Naive thymus-derived CD8-positive, alpha-beta T cell (primary cell): ENCODE measurements at regions not wholly inside any gene's neighbourhood (a gene's known extent, or its start where the extent isn't known, plus 50 kb on each side); places are given as distances from the start of the nearest gene placed in this dataset.
A peak's percentile ranks its signal among the peaks of the same experiment; 100 is the strongest.

ENCODE experiments used
- ATAC-seq, 2 donors: fragments of 150-1000 bp; cut with Tn5 transposase in 1 of 2; sonication (Bioruptor Pico), chemical (Tn5 transposase) in 1 of 2; 1 replicate in 1 of 2; 2 replicates in 1 of 2; pipeline ENCODE4 v1.10.0; 2021; ENCODE audit warnings: mild to moderate bottlenecking in 2 of 2, moderate library complexity in 2 of 2
- POLR2A ChIA-PET: fragments of 350-600 bp; sonication (Branson Sonifier 250); formaldehyde crosslinking; loops from one replicate; lab custom pipeline; 2021; ENCODE audit warnings: antibody characterized with exemption; lab: Charles Lee
- DNase-seq, 10 donors: peaks; one replicate each; pipeline versions ENCODE4 v3.0.0 to v3.0.0-alpha.2; 2020 to 2022
- H3K27ac Mint-ChIP-seq, 10 donors: one replicate each; pipeline ENCODE4 v1.8.0; 2020 to 2022; ENCODE audit warnings: mild to moderate bottlenecking in 10 of 10, mixed read lengths in 10 of 10, moderate library complexity in 4 of 10, inconsistent platforms in 1 of 10
- H3K27me3 Mint-ChIP-seq, 5 donors: one replicate each; pipeline ENCODE4 v1.8.0; 2021 to 2022; ENCODE audit warnings: mixed read lengths in 5 of 5
- H3K36me3 Mint-ChIP-seq, 3 donors: one replicate each; pipeline ENCODE4 v1.8.0; 2020 to 2022; ENCODE audit warnings: mixed read lengths in 3 of 3, mild to moderate bottlenecking in 2 of 3, inconsistent platforms in 1 of 3
- H3K4me1 Mint-ChIP-seq, 4 donors: one replicate each; pipeline ENCODE4 v1.8.0; 2021 to 2022; ENCODE audit warnings: mixed read lengths in 4 of 4
- H3K4me3 Mint-ChIP-seq, 10 donors: one replicate each; pipeline ENCODE4 v1.8.0; 2020 to 2022; ENCODE audit warnings: mild to moderate bottlenecking in 10 of 10, mixed read lengths in 10 of 10, moderate library complexity in 6 of 10, inconsistent platforms in 1 of 10
- H3K9me3 Mint-ChIP-seq, 9 donors: one replicate each; pipeline ENCODE4 v1.8.0; 2020 to 2022; ENCODE audit warnings: mixed read lengths in 9 of 9, mild to moderate bottlenecking in 3 of 9, inconsistent platforms in 1 of 9, moderate library complexity in 1 of 9

DNA sequence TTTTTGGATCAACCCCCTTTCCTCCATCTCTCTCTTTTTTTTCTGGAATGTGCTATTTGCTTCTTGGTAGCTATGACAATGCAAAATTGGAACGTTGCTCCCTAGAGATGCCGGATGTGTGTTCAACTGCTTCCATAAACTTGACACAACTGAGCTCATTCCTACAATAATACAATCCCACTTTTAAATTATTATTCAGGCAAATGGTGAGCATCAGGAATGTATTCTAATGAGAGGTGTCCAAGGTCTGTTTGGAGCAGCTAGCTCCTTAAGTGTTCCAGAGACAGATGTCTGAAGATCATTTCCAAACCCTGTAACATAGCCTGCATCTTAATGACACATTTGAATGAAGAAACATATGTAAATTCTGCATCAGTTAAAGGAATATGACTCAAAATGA is 518.4 kb downstream of the TAF11L14 start:
- H3K4me3 Mint-ChIP-seq: no peak overlapping the region
- H3K27ac Mint-ChIP-seq: no peak overlapping the region
- POLR2A ChIA-PET: no interaction called here
- DNase-seq (no peak), ATAC-seq (no peak)
- no peaks in the 10 kb centered on the region for H3K27me3 Mint-ChIP-seq
- H3K36me3 Mint-ChIP-seq: no peaks in the 10 kb centered on the region
- peaks cover 0 to 19% (median 4%) of the 10 kb centered on the region in 9 donors for H3K9me3 Mint-ChIP-seq
- no peaks in the 10 kb centered on the region for H3K4me1 Mint-ChIP-seq

DNA sequence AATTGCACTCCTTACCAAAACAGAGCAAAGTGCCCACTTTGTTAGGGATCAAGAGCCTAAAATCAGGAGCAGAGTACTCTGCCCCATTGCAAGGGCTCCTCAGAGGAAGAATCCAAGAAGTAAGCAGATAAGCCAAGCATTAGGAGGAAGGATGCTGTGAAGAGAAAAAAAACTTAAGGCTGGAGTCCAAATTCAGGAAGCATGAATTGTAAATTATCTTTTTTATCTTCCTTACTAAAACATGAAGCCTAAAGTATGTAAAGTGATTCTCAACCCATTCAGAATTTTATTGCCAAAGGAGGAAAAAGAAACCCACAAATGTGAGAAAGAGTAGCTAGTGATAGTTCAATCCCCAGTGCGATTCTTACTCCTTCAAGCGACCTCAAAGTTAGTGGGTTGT is 523.9 kb downstream of the TAF11L14 start:
- no peak for ATAC-seq
- H3K36me3 Mint-ChIP-seq: no peaks in the 10 kb centered on the region
- POLR2A ChIA-PET: no interaction called here
- H3K9me3 Mint-ChIP-seq: peaks cover 4 to 31% (median 13%) of the 10 kb centered on the region in 9 donors
- DNase-seq: no peak
- H3K27ac Mint-ChIP-seq: no peak overlapping the region
- no peaks in the 10 kb centered on the region for H3K4me1 Mint-ChIP-seq
- H3K4me3 Mint-ChIP-seq: no peak overlapping the region
- no peaks in the 10 kb centered on the region for H3K27me3 Mint-ChIP-seq

GRCh38 chr5:18159331-18159730 is 525.1 kb downstream of the TAF11L14 start:
- H3K4me3 Mint-ChIP-seq: no peak overlapping the region
- no peak for ATAC-seq
- H3K36me3 Mint-ChIP-seq: no peaks in the 10 kb centered on the region

DNA sequence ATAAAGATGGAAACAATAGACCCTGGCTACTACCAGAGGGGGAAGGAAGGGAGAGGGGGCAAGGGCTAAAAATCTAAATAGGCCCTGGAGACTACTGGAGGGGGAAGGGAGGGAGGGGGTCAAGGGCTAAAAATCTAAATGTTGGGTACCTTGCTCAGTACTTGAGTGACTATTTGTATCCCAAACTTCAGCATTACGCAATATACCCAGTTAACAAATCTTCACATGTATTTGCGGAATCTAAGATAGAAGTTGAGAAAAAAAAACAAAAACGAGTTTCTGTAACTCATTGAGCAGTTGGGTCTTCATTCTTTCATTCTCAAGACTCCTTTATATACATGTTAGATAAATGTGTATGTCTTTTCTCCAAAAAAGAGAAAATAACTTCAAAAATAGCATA is 537.4 kb downstream of the TAF11L14 start:
- POLR2A ChIA-PET: no interaction called here
- Mint-ChIP-seq H3K9me3 (peaks cover 2 to 27% (median 15%) of the 10 kb centered on the region in 9 donors), H3K4me1 (no peaks in the 10 kb centered on the region), H3K4me3 (no peak overlapping the region), H3K36me3 (no peaks in the 10 kb centered on the region), H3K27ac (no peak overlapping the region), H3K27me3 (no peaks in the 10 kb centered on the region)
- ATAC-seq (no peak), DNase-seq (no peak)

More at GRCh38 chr5:18159331-18159730, 525.1 kb downstream of the TAF11L14 start:
- no peak for DNase-seq
- Mint-ChIP-seq H3K27ac (no peak overlapping the region), H3K9me3 (peaks cover 4 to 33% (median 16%) of the 10 kb centered on the region in 9 donors), H3K4me1 (no peaks in the 10 kb centered on the region), H3K27me3 (no peaks in the 10 kb centered on the region)
- POLR2A ChIA-PET: no interaction called here

DNA sequence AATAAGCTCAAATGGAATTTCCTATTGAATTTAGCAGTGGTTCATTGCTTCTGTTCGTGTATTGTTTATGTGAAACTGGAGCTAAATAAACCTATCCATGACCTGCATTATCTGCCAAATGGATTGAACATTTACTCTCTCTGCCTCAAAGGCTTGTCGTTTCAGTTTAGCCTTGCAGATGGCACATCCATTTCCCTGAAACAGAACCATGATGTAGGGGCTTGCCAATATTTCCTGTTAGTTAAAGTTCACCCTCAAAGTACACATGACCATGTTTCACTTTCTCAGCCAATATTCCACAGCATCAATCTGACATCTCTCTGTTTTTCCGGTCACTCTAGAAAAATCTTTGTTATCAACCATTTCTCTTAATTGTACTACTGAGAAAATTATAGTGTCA is 545.3 kb downstream of the TAF11L14 start:
- DNase-seq: no peak
- Mint-ChIP-seq H3K4me3 (no peak overlapping the region), H3K27me3 (no peaks in the 10 kb centered on the region), H3K27ac (no peak overlapping the region), H3K4me1 (no peaks in the 10 kb centered on the region), H3K9me3 (peaks cover 0 to 16% (median 7%) of the 10 kb centered on the region in 9 donors), H3K36me3 (no peaks in the 10 kb centered on the region)
- ATAC-seq: no peak
- POLR2A ChIA-PET: no interaction called here

DNA sequence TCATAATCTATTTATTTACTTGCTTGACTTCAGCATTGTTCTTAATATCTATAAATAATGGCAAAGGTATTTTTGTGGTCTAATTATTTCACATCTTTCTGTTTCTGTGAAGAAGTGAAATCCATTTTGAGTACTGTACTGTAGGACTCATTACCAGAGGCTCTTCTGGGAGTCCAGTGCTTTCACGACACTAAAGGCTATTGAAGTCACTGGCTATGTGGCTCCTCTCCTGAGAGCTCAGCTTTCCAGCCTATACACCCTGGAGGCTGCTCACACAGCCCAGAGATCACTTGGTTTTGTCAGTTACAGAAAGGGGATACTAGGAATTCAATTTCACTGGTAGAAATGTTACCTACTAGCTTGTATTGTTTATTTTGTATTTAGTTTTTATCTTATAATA is 547.3 kb downstream of the TAF11L14 start:
- Mint-ChIP-seq H3K4me1 (no peaks in the 10 kb centered on the region), H3K36me3 (no peaks in the 10 kb centered on the region), H3K27ac (no peak overlapping the region), H3K9me3 (peaks cover 0 to 19% (median 7%) of the 10 kb centered on the region in 9 donors), H3K4me3 (no peak overlapping the region), H3K27me3 (no peaks in the 10 kb centered on the region)
- ATAC-seq (no peak), DNase-seq (no peak)
- POLR2A ChIA-PET: no interaction called here

DNA sequence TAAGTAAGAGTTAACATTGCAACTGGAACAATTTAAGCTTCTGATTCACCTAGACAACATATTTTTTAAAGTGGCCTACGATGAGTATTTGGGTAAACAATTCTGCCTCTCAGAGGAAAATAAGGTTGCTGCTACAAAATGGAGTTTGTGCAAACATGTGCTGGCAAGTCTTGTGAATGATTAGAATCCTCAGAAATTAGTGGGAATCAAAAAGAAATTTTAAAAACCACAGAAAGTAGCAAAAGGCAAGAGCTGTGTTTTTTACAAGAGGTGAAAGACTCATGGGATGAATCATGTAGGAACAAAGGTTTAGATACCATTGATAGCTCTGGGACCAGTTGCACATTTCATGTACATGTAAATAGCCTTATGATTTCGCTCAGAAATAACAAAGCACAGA is 561.6 kb downstream of the TAF11L14 start:
- Mint-ChIP-seq H3K27me3 (no peaks in the 10 kb centered on the region), H3K27ac (no peak overlapping the region), H3K9me3 (peaks cover 8 to 43% (median 16%) of the 10 kb centered on the region in 9 donors), H3K36me3 (peaks cover 0 to 5% (median 0%) of the 10 kb centered on the region in 3 donors), H3K4me3 (no peak overlapping the region), H3K4me1 (no peaks in the 10 kb centered on the region)
- ATAC-seq (no peak), DNase-seq (no peak)
- POLR2A ChIA-PET: no interaction called here

- POLR2A ChIA-PET: no interaction called here
- DNase-seq (no peak), ATAC-seq (no peak)
- Mint-ChIP-seq H3K27me3 (no peaks in the 10 kb centered on the region), H3K36me3 (peaks cover 0 to 5% (median 0%) of the 10 kb centered on the region in 3 donors), H3K9me3 (peaks cover 7 to 42% (median 14%) of the 10 kb centered on the region in 9 donors), H3K27ac (no peak overlapping the region), H3K4me3 (no peak overlapping the region), H3K4me1 (no peaks in the 10 kb centered on the region)
These were observed 563.5 kb downstream of the TAF11L14 start for GRCh38 chr5:18197734-18198133.

DNA sequence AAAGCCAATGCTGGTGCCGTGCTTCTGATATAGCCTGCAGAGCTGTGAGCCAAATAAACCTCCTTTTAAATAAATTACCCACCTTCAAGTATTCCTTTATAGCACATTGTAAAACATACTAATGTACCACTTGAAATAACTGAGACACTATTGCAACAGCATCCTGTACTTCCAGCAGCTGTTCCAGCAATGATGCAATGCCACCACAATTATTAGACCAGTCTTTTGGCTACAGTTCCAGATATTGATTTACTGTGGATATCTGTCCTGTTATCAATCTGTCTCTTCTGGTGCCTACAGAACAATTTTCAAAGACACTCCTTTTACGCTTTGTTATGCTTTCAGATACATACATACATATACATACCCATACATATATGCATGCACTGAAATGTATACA is 567.9 kb downstream of the TAF11L14 start:
- no peak overlapping the region for H3K27ac Mint-ChIP-seq
- H3K4me1 Mint-ChIP-seq: no peaks in the 10 kb centered on the region
- peaks cover 0 to 5% (median 0%) of the 10 kb centered on the region in 3 donors for H3K36me3 Mint-ChIP-seq
- no peak overlapping the region for H3K4me3 Mint-ChIP-seq
- no peak for ATAC-seq
- peaks cover 8 to 34% (median 13%) of the 10 kb centered on the region in 9 donors for H3K9me3 Mint-ChIP-seq
- no peak for DNase-seq
- POLR2A ChIA-PET: no interaction called here
- H3K27me3 Mint-ChIP-seq: no peaks in the 10 kb centered on the region

- ATAC-seq (no peak), DNase-seq (no peak)
- no peaks in the 10 kb centered on the region for H3K27me3 Mint-ChIP-seq
- H3K36me3 Mint-ChIP-seq: peaks cover 0 to 5% (median 0%) of the 10 kb centered on the region in 3 donors
- no peak overlapping the region for H3K4me3 Mint-ChIP-seq
- H3K9me3 Mint-ChIP-seq: peaks cover 0 to 23% (median 12%) of the 10 kb centered on the region in 9 donors
- H3K4me1 Mint-ChIP-seq: no peaks in the 10 kb centered on the region
- POLR2A ChIA-PET: no interaction called here
- H3K27ac Mint-ChIP-seq: no peak overlapping the region
These were observed 569.0 kb downstream of the TAF11L14 start for GRCh38 chr5:18203296-18203695.

DNA sequence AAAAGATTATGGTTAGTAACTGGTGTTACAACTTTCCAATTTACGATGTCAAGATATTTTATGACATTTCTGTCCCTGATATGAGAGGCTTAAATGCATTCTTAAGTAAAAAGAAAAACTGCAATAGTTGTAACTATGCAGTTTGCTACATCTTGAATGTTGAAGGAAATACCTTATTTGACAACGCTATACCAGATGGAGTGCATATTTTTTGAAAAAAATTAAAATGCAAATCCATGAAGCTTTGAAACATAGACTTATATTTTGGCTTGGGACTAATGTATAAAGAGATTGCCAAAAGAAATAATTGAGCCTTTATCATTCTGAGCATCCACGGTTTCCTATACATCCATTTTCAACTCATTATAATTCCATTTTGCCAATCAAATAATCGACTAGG is 579.4 kb downstream of the TAF11L14 start:
- no peak for DNase-seq
- H3K4me3 Mint-ChIP-seq: no peak overlapping the region
- no peaks in the 10 kb centered on the region for H3K36me3 Mint-ChIP-seq
- H3K9me3 Mint-ChIP-seq: peaks cover 0 to 25% (median 11%) of the 10 kb centered on the region in 9 donors
- no peaks in the 10 kb centered on the region for H3K27me3 Mint-ChIP-seq
- no peaks in the 10 kb centered on the region for H3K4me1 Mint-ChIP-seq
- POLR2A ChIA-PET: no interaction called here
- ATAC-seq: no peak
- no peak overlapping the region for H3K27ac Mint-ChIP-seq

GRCh38 chr5:18216016-18216415 is 581.8 kb downstream of the TAF11L14 start:
- Mint-ChIP-seq H3K4me1 (no peaks in the 10 kb centered on the region), H3K36me3 (no peaks in the 10 kb centered on the region)
- POLR2A ChIA-PET: no interaction called here

DNA sequence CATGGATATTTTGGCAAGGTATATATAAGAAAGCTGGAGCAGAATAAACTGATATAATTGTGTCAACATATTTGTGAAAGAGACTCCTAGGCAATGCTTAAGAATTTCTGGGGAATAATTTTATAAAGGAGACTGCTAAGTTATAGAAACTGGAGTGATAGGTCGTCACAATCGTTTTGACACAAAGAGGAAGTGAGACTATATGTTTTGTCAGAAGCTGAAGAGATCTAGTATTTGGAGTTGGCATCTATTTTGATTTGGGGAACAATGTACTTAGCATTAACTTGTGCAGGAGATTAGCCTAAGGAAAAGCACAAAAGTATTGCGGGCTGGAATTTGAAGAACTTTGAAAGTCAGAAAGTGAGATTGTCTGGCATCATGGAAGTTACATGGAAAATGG is 582.5 kb downstream of the TAF11L14 start:
- no peak for DNase-seq
- no peak overlapping the region for H3K27ac Mint-ChIP-seq
- no peaks in the 10 kb centered on the region for H3K4me1 Mint-ChIP-seq
- no peak overlapping the region for H3K4me3 Mint-ChIP-seq
- no peaks in the 10 kb centered on the region for H3K27me3 Mint-ChIP-seq
- no peaks in the 10 kb centered on the region for H3K36me3 Mint-ChIP-seq
- POLR2A ChIA-PET: no interaction called here
- no peak for ATAC-seq
- H3K9me3 Mint-ChIP-seq: peaks cover 0 to 31% (median 14%) of the 10 kb centered on the region in 9 donors

More at GRCh38 chr5:18216016-18216415, 581.8 kb downstream of the TAF11L14 start:
- no peak overlapping the region for H3K4me3 Mint-ChIP-seq
- ATAC-seq: no peak
- H3K27me3 Mint-ChIP-seq: no peaks in the 10 kb centered on the region
- no peak for DNase-seq
- peaks cover 0 to 29% (median 14%) of the 10 kb centered on the region in 9 donors for H3K9me3 Mint-ChIP-seq
- H3K27ac Mint-ChIP-seq: peak overlapping the region in 1 of 10 donors; percentile 65

- DNase-seq: no peak
- Mint-ChIP-seq H3K4me1 (no peaks in the 10 kb centered on the region), H3K36me3 (no peaks in the 10 kb centered on the region), H3K27me3 (no peaks in the 10 kb centered on the region), H3K27ac (no peak overlapping the region), H3K9me3 (peaks cover 3 to 43% (median 14%) of the 10 kb centered on the region in 9 donors), H3K4me3 (no peak overlapping the region)
- ATAC-seq: no peak
- POLR2A ChIA-PET: no interaction called here
These were observed 585.0 kb downstream of the TAF11L14 start for GRCh38 chr5:18219241-18219640.
